A673 (cell line): ENCODE measurements at regions not wholly inside any gene's neighbourhood (a gene's known extent, or its start where the extent isn't known, plus 50 kb on each side); places are given as distances from the start of the nearest gene placed in this dataset.

ENCODE experiments used
- BruUV-seq: library from RNA; stranded (reverse); fragments of 400-500 nt; replicated peaks from 2 replicates; lab custom pipeline; 2021; lab: Mats Ljungman, UMichigan
- CTCF ChIA-PET: fragments of 300-600 bp; sonication (Branson Sonifier 250); formaldehyde crosslinking; loops from one replicate; lab custom pipeline; 2022; ENCODE audit warnings: antibody characterized with exemption; lab: Charles Lee
- POLR2A ChIA-PET: fragments of 300-600 bp; sonication (Branson Sonifier 250); formaldehyde crosslinking; loops from one replicate; lab custom pipeline; 2022; ENCODE audit warnings: antibody characterized with exemption; ENCODE audit not compliant: low non-redundant PET; lab: Charles Lee
- DNase-seq: peaks from one replicate; pipeline ENCODE4 v3.0.0-alpha.2; 2015; ENCODE audit warnings: low spot score
- H3K27ac ChIP-seq: fragments of 200-600 bp; sonication (generic); 2 replicates; pipeline ENCODE4 v1.5.1; 2016; ENCODE audit warnings: mixed run types, low read depth, mild to moderate bottlenecking, mixed read lengths, antibody characterized with exemption, low read length; ENCODE audit not compliant: poor library complexity, severe bottlenecking
- H3K27me3 ChIP-seq: fragments of 200-600 bp; sonication (generic); replicated peaks from 2 replicates; pipeline ENCODE4 v1.6.1; 2017; ENCODE audit warnings: mixed run types, low read depth, mild to moderate bottlenecking, mixed read lengths, antibody characterized with exemption, low read length; ENCODE audit not compliant: insufficient read depth, poor library complexity
- H3K36me3 ChIP-seq: fragments of 200-600 bp; sonication (generic); 2 replicates; pipeline ENCODE4 v1.6.1; 2016; ENCODE audit warnings: mixed run types, mild to moderate bottlenecking, mixed read lengths, antibody characterized with exemption, low read length; ENCODE audit not compliant: insufficient read depth, poor library complexity, severe bottlenecking
- H3K4me1 ChIP-seq: fragments of 200-600 bp; sonication (generic); 2 replicates; pipeline ENCODE4 v1.6.1; 2017; ENCODE audit warnings: mixed run types, mild to moderate bottlenecking, mixed read lengths, antibody characterized with exemption, low read length; ENCODE audit not compliant: insufficient read depth, poor library complexity, severe bottlenecking
- H3K4me3 ChIP-seq: fragments of 200-600 bp; sonication (generic); 2 replicates; pipeline ENCODE4 v1.5.1; 2016; ENCODE audit warnings: low read depth, mixed run types, mild to moderate bottlenecking, mixed read lengths, low read length; ENCODE audit not compliant: poor library complexity, severe bottlenecking
- H3K9me3 ChIP-seq: fragments of 200-600 bp; sonication (generic); 2 replicates; pipeline ENCODE4 v1.6.1; 2016; ENCODE audit warnings: mixed run types, low read depth, mild to moderate bottlenecking, mixed read lengths, antibody characterized with exemption, low read length; ENCODE audit not compliant: poor library complexity, severe bottlenecking
- EZH2 ChIP-seq: fragments of 200-600 bp; sonication (generic); IDR thresholded peaks from 2 replicates; pipeline ENCODE4 v1.6.1; 2017; ENCODE audit warnings: borderline replicate concordance, low read depth, mild to moderate bottlenecking, mixed read lengths, antibody characterized with exemption, low read length; ENCODE audit not compliant: poor library complexity, severe bottlenecking
- intact Hi-C: fragments of 100-400 bp; cut with micrococcal nuclease; formaldehyde crosslinking; loops from one replicate; pipeline ENCODE4 v1.10.0; 2022; ENCODE audit not compliant: unreplicated experiment
- TF ChIP-seq, protein P1 (sequence below): fragments of 300-800, 200-600 bp; sonication (generic); conservative IDR thresholded peaks from 2 replicates; pipeline ENCODE4 v1.5.1; 2017; ENCODE audit warnings: low read depth, mild to moderate bottlenecking, antibody characterized with exemption, low read length, moderate library complexity, mixed read lengths

DNA sequence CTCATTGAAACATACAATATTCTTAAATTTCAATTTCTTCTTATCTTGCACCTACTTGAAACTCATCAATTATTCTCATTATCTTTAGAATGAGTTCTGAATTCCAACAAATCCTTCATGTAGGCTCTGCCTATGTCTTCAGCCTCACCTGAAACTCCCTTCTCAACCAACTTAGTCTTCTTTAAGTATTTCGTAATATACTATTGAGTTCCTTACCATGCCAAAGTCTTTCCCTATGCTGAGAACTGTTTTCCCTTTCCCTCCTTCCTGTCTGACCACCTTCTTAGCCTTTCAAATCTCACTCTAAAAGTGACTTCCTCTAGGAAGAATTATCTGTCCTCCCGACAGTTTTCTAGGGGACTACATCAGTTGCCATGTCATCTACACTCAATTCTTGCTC, 50.9 kb upstream of the ZFAND5 start:
- no TSS peak for BruUV-seq
- Histone ChIP-seq H3K36me3 (no peaks in the 10 kb centered on the region), H3K27me3 (no peaks in the 10 kb centered on the region), H3K9me3 (no peaks in the 10 kb centered on the region), H3K27ac (no peak overlapping the region), H3K4me1 (no peaks in the 10 kb centered on the region), H3K4me3 (no peak overlapping the region)
- CTCF ChIA-PET = no interaction called here
- intact Hi-C loops = no loop called here
- TF ChIP-seq, protein P1, sequence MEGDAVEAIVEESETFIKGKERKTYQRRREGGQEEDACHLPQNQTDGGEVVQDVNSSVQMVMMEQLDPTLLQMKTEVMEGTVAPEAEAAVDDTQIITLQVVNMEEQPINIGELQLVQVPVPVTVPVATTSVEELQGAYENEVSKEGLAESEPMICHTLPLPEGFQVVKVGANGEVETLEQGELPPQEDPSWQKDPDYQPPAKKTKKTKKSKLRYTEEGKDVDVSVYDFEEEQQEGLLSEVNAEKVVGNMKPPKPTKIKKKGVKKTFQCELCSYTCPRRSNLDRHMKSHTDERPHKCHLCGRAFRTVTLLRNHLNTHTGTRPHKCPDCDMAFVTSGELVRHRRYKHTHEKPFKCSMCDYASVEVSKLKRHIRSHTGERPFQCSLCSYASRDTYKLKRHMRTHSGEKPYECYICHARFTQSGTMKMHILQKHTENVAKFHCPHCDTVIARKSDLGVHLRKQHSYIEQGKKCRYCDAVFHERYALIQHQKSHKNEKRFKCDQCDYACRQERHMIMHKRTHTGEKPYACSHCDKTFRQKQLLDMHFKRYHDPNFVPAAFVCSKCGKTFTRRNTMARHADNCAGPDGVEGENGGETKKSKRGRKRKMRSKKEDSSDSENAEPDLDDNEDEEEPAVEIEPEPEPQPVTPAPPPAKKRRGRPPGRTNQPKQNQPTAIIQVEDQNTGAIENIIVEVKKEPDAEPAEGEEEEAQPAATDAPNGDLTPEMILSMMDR = no peak
- TF ChIP-seq EZH2 = no peak
- no peak for DNase-seq
- POLR2A ChIA-PET = no interaction called here

DNA sequence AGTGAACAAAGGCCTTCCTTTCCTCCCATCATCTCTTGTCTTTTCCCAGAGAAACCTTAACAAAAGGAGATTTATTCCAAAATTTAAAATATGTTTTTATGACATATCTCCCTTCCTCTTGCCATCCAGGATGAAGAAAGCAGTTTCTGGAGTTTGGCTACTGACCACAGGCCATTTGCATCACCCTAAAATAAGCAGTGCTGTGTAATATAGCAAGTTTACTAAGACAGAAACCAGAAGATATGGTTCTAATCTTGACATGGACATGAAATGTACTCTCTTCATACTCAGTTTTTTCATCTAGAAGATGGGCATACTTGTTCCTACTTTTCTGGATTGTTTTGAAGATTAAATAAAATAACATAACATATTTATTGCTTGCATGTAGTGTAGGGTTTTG, 50.2 kb upstream of the ZFAND5 start:
- H3K36me3 ChIP-seq = no peaks in the 10 kb centered on the region
- BruUV-seq = no TSS peak
- CTCF ChIA-PET = no interaction called here
- TF ChIP-seq, protein P1 = no peak
- TF ChIP-seq EZH2 = no peak
- no peaks in the 10 kb centered on the region for H3K4me1 ChIP-seq
- H3K9me3 ChIP-seq = no peaks in the 10 kb centered on the region
- POLR2A ChIA-PET = no interaction called here
- intact Hi-C loops = no loop called here
- DNase-seq = no peak
- H3K27me3 ChIP-seq = no peaks in the 10 kb centered on the region
- no peak overlapping the region for H3K4me3 ChIP-seq
- no peak overlapping the region for H3K27ac ChIP-seq
